ENCODE measurements at regions not wholly inside any gene's neighbourhood (a gene's known extent, or its start where the extent isn't known, plus 50 kb on each side); places are given as distances from the start of the nearest gene placed in this dataset.

DNA sequence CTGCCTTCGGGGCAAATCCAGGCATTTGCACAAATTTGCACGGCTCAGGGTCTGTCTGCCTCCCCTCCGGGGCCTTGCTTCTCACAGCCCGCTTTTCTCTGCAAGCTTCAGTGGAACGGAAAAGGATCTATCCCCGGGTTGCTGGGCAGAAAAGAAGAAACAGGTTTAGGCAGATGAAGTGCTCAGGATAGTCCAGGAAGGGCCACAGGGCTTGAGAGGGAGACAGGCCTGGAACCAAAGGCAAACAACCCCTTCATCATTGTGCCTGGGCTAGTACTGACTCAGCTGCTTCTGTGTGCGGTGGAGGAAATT, 347.8 kb upstream of the TNP1 start:
- no peak overlapping the region for H3K4ac ChIP-seq (ENCODE audit: low read depth, low read length)
- H3K4me2 ChIP-seq (ENCODE audit: low read length), result no peak overlapping the region
- no peak overlapping the region for H3K4me3 ChIP-seq (ENCODE audit: low read length)
- H3K18ac ChIP-seq (ENCODE audit: low read length), result no peak overlapping the region
- no peak overlapping the region for H2BK120ac ChIP-seq (ENCODE audit: low read depth, low read length)
- H3K79me2 ChIP-seq (ENCODE audit: control insufficient read depth, insufficient read depth, low read length), result no peaks in the 10 kb centered on the region
- H3K36me3 ChIP-seq (ENCODE audit: control insufficient read depth, insufficient read depth, low read length), result no peaks in the 10 kb centered on the region
- H3K27ac ChIP-seq (ENCODE audit: low read depth, low read length), result peak overlapping the region; percentile 2
- H3K23ac ChIP-seq (ENCODE audit: low read length), result no peak overlapping the region
- H2BK5ac ChIP-seq (ENCODE audit: low read length), result no peak overlapping the region
- no peak overlapping the region for H3K9ac ChIP-seq (ENCODE audit: low read length)
- H3K4me1 ChIP-seq (ENCODE audit: control insufficient read depth, low read depth, low read length), result peaks cover 3% of the 10 kb centered on the region
- no peak overlapping the region for H4K5ac ChIP-seq (ENCODE audit: low read length)
- no peak overlapping the region for H2BK15ac ChIP-seq (replicated peaks; ENCODE audit: low read depth)
- no peaks in the 10 kb centered on the region for H3K79me1 ChIP-seq (ENCODE audit: low read length)
- WGBS (ENCODE audit: extremely low coverage, insufficient coverage, low lambda C conversion rate), result no CpG with 5 or more reads among the region's 7 CpGs
- no peak overlapping the region for H4K8ac ChIP-seq (ENCODE audit: low read depth, low read length)
- no peak overlapping the region for H3K56ac ChIP-seq (ENCODE audit: low read length)
- H3K27me3 ChIP-seq (ENCODE audit: insufficient read depth, low read length, poor library complexity), result no peaks in the 10 kb centered on the region
- no peak overlapping the region for H2AK5ac ChIP-seq (ENCODE audit: low read length)
- peak; percentile 14 for DNase-seq

DNA sequence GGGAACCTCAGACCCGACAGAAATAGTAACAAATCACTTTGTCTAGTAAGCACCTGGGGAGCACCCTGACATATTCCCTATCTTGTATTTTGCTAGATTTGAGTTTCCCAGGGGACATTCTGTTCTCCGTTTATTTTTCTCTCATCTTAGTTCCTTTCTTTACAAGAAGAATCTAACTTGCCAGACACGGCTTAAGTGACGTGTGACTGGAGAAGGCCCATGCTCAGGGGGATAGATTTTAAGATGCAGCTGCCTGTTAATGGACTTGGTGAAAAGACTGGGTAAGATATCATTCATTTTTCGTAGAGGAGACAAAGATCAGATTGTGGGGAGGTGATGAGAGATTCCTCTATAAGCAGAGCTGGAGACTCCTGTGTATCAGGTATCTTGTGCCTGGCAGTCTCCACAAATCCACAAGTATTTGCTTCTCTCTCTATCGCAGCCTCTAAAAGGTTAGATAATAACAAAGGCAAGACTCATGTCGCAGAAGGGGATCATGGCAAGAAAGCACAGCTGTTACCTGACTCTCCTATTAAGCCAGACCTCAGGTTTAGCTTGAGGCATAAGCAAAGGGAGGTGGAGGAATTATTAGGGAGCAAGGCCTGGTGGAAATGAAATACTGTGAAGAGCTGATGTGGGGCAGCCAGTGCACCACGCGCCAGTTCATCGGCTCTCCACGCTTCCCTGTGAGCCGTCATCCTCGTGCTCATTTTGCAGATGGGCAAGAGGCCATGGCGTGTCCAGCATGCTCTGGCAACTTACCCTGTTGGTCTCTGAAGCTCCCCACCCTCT, 347.2 kb upstream of the TNP1 start:
- H3K36me3 ChIP-seq (ENCODE audit: control insufficient read depth, insufficient read depth, low read length), result no peaks in the 10 kb centered on the region
- H3K79me1 ChIP-seq (ENCODE audit: low read length), result no peaks in the 10 kb centered on the region
- no peak overlapping the region for H4K5ac ChIP-seq (ENCODE audit: low read length)
- H4K8ac ChIP-seq (ENCODE audit: low read depth, low read length), result no peak overlapping the region
- H2BK120ac ChIP-seq (ENCODE audit: low read depth, low read length), result no peak overlapping the region
- no peak overlapping the region for H2BK5ac ChIP-seq (ENCODE audit: low read length)
- no peak overlapping the region for H2AK5ac ChIP-seq (ENCODE audit: low read length)
- no peaks in the 10 kb centered on the region for H3K27me3 ChIP-seq (ENCODE audit: insufficient read depth, low read length, poor library complexity)
- no peak overlapping the region for H3K9ac ChIP-seq (ENCODE audit: low read length)
- DNase-seq, result no peak
- H3K4me1 ChIP-seq (ENCODE audit: control insufficient read depth, low read depth, low read length), result peaks cover 3% of the 10 kb centered on the region
- no CpG with 5 or more reads among the region's 14 CpGs for WGBS (ENCODE audit: extremely low coverage, insufficient coverage, low lambda C conversion rate)
- no peak overlapping the region for H3K4ac ChIP-seq (ENCODE audit: low read depth, low read length)
- H2BK15ac ChIP-seq (replicated peaks; ENCODE audit: low read depth), result no peak overlapping the region
- H3K56ac ChIP-seq (ENCODE audit: low read length), result no peak overlapping the region
- H3K79me2 ChIP-seq (ENCODE audit: control insufficient read depth, insufficient read depth, low read length), result no peaks in the 10 kb centered on the region
- H3K18ac ChIP-seq (ENCODE audit: low read length), result no peak overlapping the region
- no peak overlapping the region for H3K4me2 ChIP-seq (ENCODE audit: low read length)
- H3K27ac ChIP-seq (ENCODE audit: low read depth, low read length), result peak overlapping the region; percentile 3
- no peak overlapping the region for H3K23ac ChIP-seq (ENCODE audit: low read length)
- H3K4me3 ChIP-seq (ENCODE audit: low read length), result no peak overlapping the region

DNA sequence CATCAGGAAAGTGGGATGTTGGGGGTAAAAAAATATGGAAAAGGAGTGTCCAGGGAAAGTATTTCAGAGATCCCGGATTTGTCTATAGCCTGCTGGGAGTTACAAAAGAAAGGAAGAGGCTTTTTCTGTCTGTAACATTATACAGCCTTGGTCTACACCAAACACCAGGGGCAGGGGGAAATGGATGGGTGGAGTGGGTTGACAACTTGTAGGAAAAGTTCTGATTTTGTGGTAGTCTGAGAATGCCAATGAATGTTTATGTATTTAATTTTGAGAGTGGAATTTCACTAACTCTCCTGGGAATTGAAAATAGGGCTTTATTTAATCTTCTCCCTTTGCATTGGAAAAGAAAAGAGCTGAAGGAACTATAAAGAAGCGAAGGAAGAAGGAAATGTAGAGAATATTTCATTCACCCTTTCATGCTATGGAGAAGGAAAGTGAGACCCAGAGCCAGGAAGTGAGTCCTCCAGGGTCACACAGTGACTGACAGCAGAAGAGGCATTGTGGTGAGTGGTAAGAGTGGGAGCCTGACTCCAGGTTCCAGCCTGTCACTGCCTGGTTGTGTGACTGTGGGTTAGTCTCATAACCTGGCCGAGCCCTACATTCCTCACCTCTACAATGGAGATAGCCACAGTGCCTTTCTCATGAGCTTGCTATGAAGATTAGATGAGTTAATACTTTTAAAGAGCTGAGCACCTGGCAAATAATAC, 346.3 kb upstream of the TNP1 start:
- Histone ChIP-seq H3K4ac (ENCODE audit: low read depth, low read length) (no peak overlapping the region), H2AK5ac (ENCODE audit: low read length) (no peak overlapping the region), H3K9ac (ENCODE audit: low read length) (no peak overlapping the region), H3K4me2 (ENCODE audit: low read length) (no peak overlapping the region), H3K36me3 (ENCODE audit: control insufficient read depth, insufficient read depth, low read length) (no peaks in the 10 kb centered on the region), H3K23ac (ENCODE audit: low read length) (no peak overlapping the region), H3K79me2 (ENCODE audit: control insufficient read depth, insufficient read depth, low read length) (no peaks in the 10 kb centered on the region), H3K79me1 (ENCODE audit: low read length) (no peaks in the 10 kb centered on the region), H3K4me3 (ENCODE audit: low read length) (no peak overlapping the region), H3K27me3 (ENCODE audit: insufficient read depth, low read length, poor library complexity) (no peaks in the 10 kb centered on the region), H4K5ac (ENCODE audit: low read length) (no peak overlapping the region), H2BK5ac (ENCODE audit: low read length) (no peak overlapping the region), H3K56ac (ENCODE audit: low read length) (no peak overlapping the region), H4K8ac (ENCODE audit: low read depth, low read length) (no peak overlapping the region), H2BK15ac (replicated peaks; ENCODE audit: low read depth) (no peak overlapping the region), H2BK120ac (ENCODE audit: low read depth, low read length) (no peak overlapping the region), H3K4me1 (ENCODE audit: control insufficient read depth, low read depth, low read length) (peaks cover 3% of the 10 kb centered on the region), H3K27ac (ENCODE audit: low read depth, low read length) (peak overlapping the region; percentile 3), H3K18ac (ENCODE audit: low read length) (no peak overlapping the region)
- DNase-seq, result no peak
- WGBS (ENCODE audit: extremely low coverage, insufficient coverage, low lambda C conversion rate), result no CpG with 5 or more reads among the region's 3 CpGs

DNA sequence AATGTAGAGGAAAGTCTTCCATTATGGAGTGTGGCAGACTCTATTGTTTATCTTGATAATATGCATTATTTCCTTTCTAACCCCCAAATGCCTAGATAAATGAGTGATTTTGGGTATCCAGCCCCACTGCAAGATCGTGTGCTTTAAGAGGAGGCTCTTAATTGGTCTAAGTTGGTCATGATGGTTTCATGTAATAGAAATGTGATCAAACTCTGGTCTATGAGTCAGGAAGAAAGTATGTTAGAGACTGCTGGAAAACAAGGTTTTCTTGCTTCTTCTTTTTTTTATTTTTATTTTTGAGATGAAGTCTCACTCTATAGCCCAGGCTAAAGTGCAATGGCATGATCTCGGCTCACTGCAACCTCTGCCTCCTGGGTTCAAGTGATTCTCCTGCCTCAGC, 344.5 kb upstream of the TNP1 start:
- Histone ChIP-seq H3K79me1 (ENCODE audit: low read length) (no peaks in the 10 kb centered on the region), H3K9ac (ENCODE audit: low read length) (no peak overlapping the region), H3K27me3 (ENCODE audit: insufficient read depth, low read length, poor library complexity) (no peaks in the 10 kb centered on the region), H3K56ac (ENCODE audit: low read length) (no peak overlapping the region), H3K18ac (ENCODE audit: low read length) (no peak overlapping the region), H4K8ac (ENCODE audit: low read depth, low read length) (no peak overlapping the region), H2BK15ac (replicated peaks; ENCODE audit: low read depth) (no peak overlapping the region), H3K27ac (ENCODE audit: low read depth, low read length) (no peak overlapping the region), H4K5ac (ENCODE audit: low read length) (no peak overlapping the region), H2AK5ac (ENCODE audit: low read length) (no peak overlapping the region), H3K4me1 (ENCODE audit: control insufficient read depth, low read depth, low read length) (peaks cover 2% of the 10 kb centered on the region), H3K4me2 (ENCODE audit: low read length) (no peak overlapping the region), H3K4ac (ENCODE audit: low read depth, low read length) (no peak overlapping the region), H3K4me3 (ENCODE audit: low read length) (no peak overlapping the region), H2BK5ac (ENCODE audit: low read length) (no peak overlapping the region), H3K23ac (ENCODE audit: low read length) (no peak overlapping the region), H3K36me3 (ENCODE audit: control insufficient read depth, insufficient read depth, low read length) (no peaks in the 10 kb centered on the region), H3K79me2 (ENCODE audit: control insufficient read depth, insufficient read depth, low read length) (no peaks in the 10 kb centered on the region), H2BK120ac (ENCODE audit: low read depth, low read length) (no peak overlapping the region)
- no CpG with 5 or more reads among the region's 2 CpGs for WGBS (ENCODE audit: extremely low coverage, insufficient coverage, low lambda C conversion rate)
- no peak for DNase-seq

DNA sequence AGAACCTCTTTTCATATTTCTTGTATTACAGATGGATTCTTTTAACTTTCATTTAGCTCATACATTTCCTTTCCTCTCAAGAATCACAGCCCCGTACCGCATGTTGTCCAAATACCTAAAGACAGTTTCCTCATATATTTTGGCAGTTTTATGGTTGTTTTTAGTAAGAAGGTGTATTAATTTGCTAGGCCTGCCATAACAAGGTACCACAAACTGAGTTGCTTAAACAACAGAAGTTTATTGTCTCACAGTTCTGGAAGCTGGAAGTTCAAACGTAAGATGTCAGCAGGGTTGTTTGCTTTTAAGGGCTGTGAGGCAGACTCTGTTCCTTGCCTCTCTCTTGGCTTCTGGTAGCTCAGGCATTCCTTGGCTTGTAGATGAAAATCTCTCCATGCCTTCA, 343.2 kb upstream of the TNP1 start:
- no peak for DNase-seq
- H3K79me1 ChIP-seq (ENCODE audit: low read length), result no peaks in the 10 kb centered on the region
- H2BK5ac ChIP-seq (ENCODE audit: low read length), result no peak overlapping the region
- H3K79me2 ChIP-seq (ENCODE audit: control insufficient read depth, insufficient read depth, low read length), result no peaks in the 10 kb centered on the region
- no peak overlapping the region for H2AK5ac ChIP-seq (ENCODE audit: low read length)
- H3K4ac ChIP-seq (ENCODE audit: low read depth, low read length), result no peak overlapping the region
- no peak overlapping the region for H3K23ac ChIP-seq (ENCODE audit: low read length)
- no peak overlapping the region for H3K4me3 ChIP-seq (ENCODE audit: low read length)
- no peak overlapping the region for H3K27ac ChIP-seq (ENCODE audit: low read depth, low read length)
- no peak overlapping the region for H4K5ac ChIP-seq (ENCODE audit: low read length)
- no peak overlapping the region for H3K4me2 ChIP-seq (ENCODE audit: low read length)
- no peaks in the 10 kb centered on the region for H3K27me3 ChIP-seq (ENCODE audit: insufficient read depth, low read length, poor library complexity)
- no CpG with 5 or more reads among the region's 3 CpGs for WGBS (ENCODE audit: extremely low coverage, insufficient coverage, low lambda C conversion rate)
- no peak overlapping the region for H3K9ac ChIP-seq (ENCODE audit: low read length)
- H3K18ac ChIP-seq (ENCODE audit: low read length), result no peak overlapping the region
- H2BK15ac ChIP-seq (replicated peaks; ENCODE audit: low read depth), result no peak overlapping the region
- H2BK120ac ChIP-seq (ENCODE audit: low read depth, low read length), result no peak overlapping the region
- H3K56ac ChIP-seq (ENCODE audit: low read length), result no peak overlapping the region
- H3K36me3 ChIP-seq (ENCODE audit: control insufficient read depth, insufficient read depth, low read length), result no peaks in the 10 kb centered on the region
- no peak overlapping the region for H4K8ac ChIP-seq (ENCODE audit: low read depth, low read length)
- no peaks in the 10 kb centered on the region for H3K4me1 ChIP-seq (ENCODE audit: control insufficient read depth, low read depth, low read length)
